Panc1 (cell line): ENCODE measurements at regions not wholly inside any gene's neighbourhood (a gene's known extent, or its start where the extent isn't known, plus 50 kb on each side); places are given as distances from the start of the nearest gene placed in this dataset.

ENCODE experiments used
- ATAC-seq: fragments of 200-7000 bp; cut with Tn5 transposase; 2 replicates; pipeline ENCODE4 v1.9.1; 2020; ENCODE audit warnings: mild to moderate bottlenecking, moderate library complexity
- BruUV-seq: library from RNA; stranded (reverse); fragments of 400-500 nt; replicated peaks from 2 replicates; lab custom pipeline; 2021; lab: Mats Ljungman, UMichigan
- CTCF ChIA-PET: fragments of 300-600 bp; sonication (Branson Sonifier 250); formaldehyde crosslinking; loops from one replicate; lab custom pipeline; 2022; ENCODE audit warnings: antibody characterized with exemption; lab: Charles Lee
- POLR2A ChIA-PET: fragments of 300-600 bp; sonication (Branson Sonifier 250); formaldehyde crosslinking; loops from one replicate; lab custom pipeline; 2022; ENCODE audit warnings: antibody characterized with exemption; lab: Charles Lee
- DNase-seq: peaks from one replicate; pipeline ENCODE4 v3.0.0-alpha.2; 2010; ENCODE audit warnings: low read depth, low spot score
- H3K27ac ChIP-seq: 2 replicates; pipeline ENCODE4 v1.5.1; 2011; ENCODE audit warnings: mild to moderate bottlenecking, low read length, inconsistent platforms
- H3K27me3 ChIP-seq: fragments of 200-500 bp; sonication (Bioruptor generic); 2 replicates; pipeline ENCODE4 v1.6.0; 2014; ENCODE audit warnings: low read length, inconsistent platforms; ENCODE audit not compliant: control insufficient read depth, insufficient read depth
- H3K36me3 ChIP-seq: fragments of 200-500 bp; sonication (Bioruptor generic); 2 replicates; pipeline ENCODE4 v1.5.1; 2014; ENCODE audit warnings: inconsistent platforms, mild to moderate bottlenecking, low read length, moderate library complexity; ENCODE audit not compliant: control insufficient read depth, insufficient read depth
- H3K4me1 ChIP-seq: 2 replicates; pipeline ENCODE4 v1.5.1; 2011; ENCODE audit warnings: inconsistent platforms, mild to moderate bottlenecking, low read length, moderate library complexity; ENCODE audit not compliant: control insufficient read depth, insufficient read depth
- H3K4me3 ChIP-seq, 2 experiments: 2 replicates each; pipeline ENCODE4 v1.5.1; 2011 to 2012; ENCODE audit warnings: low read depth in 2 of 2, low read length in 2 of 2, mild to moderate bottlenecking in 2 of 2, inconsistent platforms in 1 of 2, moderate library complexity in 1 of 2
- H3K9me3 ChIP-seq: fragments of 200-500 bp; sonication (Bioruptor generic); 2 replicates; pipeline ENCODE4 v1.5.1; 2014; ENCODE audit warnings: low read depth, mild to moderate bottlenecking, inconsistent platforms, low read length, moderate library complexity; ENCODE audit not compliant: control insufficient read depth, insufficient read depth
- CTCF ChIP-seq: fragments of 450-650 bp; IDR thresholded peaks from 2 replicates; pipeline ENCODE4 v1.5.1; 2017; ENCODE audit warnings: mild to moderate bottlenecking
- POLR2AphosphoS5 ChIP-seq: IDR thresholded peaks from 2 replicates; pipeline ENCODE4 v1.6.1; 2012; ENCODE audit warnings: mild to moderate bottlenecking, low read depth, low read length, moderate library complexity
- REST ChIP-seq, 2 experiments: IDR thresholded peaks; 2 replicates each; pipeline ENCODE4 v1.6.1; 2011 to 2012; ENCODE audit warnings: low read depth in 2 of 2, control low read depth in 1 of 2, low read length in 1 of 2, mild to moderate bottlenecking in 1 of 2, moderate library complexity in 1 of 2; ENCODE audit not compliant: insufficient read depth in 1 of 2
- SIN3A ChIP-seq: IDR thresholded peaks from 2 replicates; pipeline ENCODE4 v1.6.1; 2012; ENCODE audit warnings: low read depth, mild to moderate bottlenecking, low read length, moderate library complexity, borderline replicate concordance; ENCODE audit not compliant: insufficient read depth
- TCF7L2 ChIP-seq: IDR thresholded peaks from 2 replicates; pipeline ENCODE4 v1.6.1; 2011; ENCODE audit warnings: mild to moderate bottlenecking, low read depth, low read length, inconsistent platforms
- in situ Hi-C: cut with HindIII; loops from 2 replicates; pipeline ENCODE4 v1.10.0; 2016; ENCODE audit warnings: low sequenced_read_pairs, low pct_unique_long_range_greater_than_20kb
- intact Hi-C: fragments of 100-400 bp; cut with micrococcal nuclease; formaldehyde crosslinking; loops from one replicate; pipeline ENCODE4 v1.10.0; 2022; ENCODE audit not compliant: unreplicated experiment

- DNase-seq (no peak), ATAC-seq (no peak)
- no peak overlapping the region for H3K27ac ChIP-seq
- TF ChIP-seq REST (IDR thresholded peaks at IDR 0.05; ENCODE audit: insufficient read depth in 1 of 2, low read depth in 2 of 2, low read length in 1 of 2) = no peak
- TF ChIP-seq CTCF = no peak
- TF ChIP-seq TCF7L2 = no peak
- no peak for TF ChIP-seq SIN3A
- TF ChIP-seq POLR2AphosphoS5 = no peak
- no TSS peak for BruUV-seq
- H3K4me1 ChIP-seq = no peaks in the 10 kb centered on the region
- in situ Hi-C loops = no loop called here
- H3K4me3 ChIP-seq = no peak overlapping the region
- H3K36me3 ChIP-seq = no peaks in the 10 kb centered on the region
- no peaks in the 10 kb centered on the region for H3K9me3 ChIP-seq
- intact Hi-C loops = no loop called here
- CTCF ChIA-PET = no interaction called here
- POLR2A ChIA-PET = no interaction called here
- H3K27me3 ChIP-seq = no peaks in the 10 kb centered on the region
These were observed 207.4 kb downstream of the ADAM29 start for GRCh38 chr4:175125410-175126068.

GRCh38 chr4:175127314-175127713 lies 209.2 kb downstream of the ADAM29 start:
- DNase-seq (no peak), ATAC-seq (no peak)
- POLR2A ChIA-PET = no interaction called here
- Histone ChIP-seq H3K4me3 (no peak overlapping the region), H3K36me3 (no peaks in the 10 kb centered on the region), H3K4me1 (no peaks in the 10 kb centered on the region), H3K27ac (no peak overlapping the region), H3K27me3 (no peaks in the 10 kb centered on the region), H3K9me3 (no peaks in the 10 kb centered on the region)
- in situ Hi-C loops = no loop called here
- CTCF ChIA-PET = no interaction called here
- TF ChIP-seq REST (IDR thresholded peaks at IDR 0.05; ENCODE audit: insufficient read depth in 1 of 2, low read depth in 2 of 2, low read length in 1 of 2) (no peak), SIN3A (no peak), CTCF (no peak), POLR2AphosphoS5 (no peak), TCF7L2 (no peak)
- intact Hi-C loops = no loop called here
- BruUV-seq = no TSS peak
